ENCODE measurements at regions not wholly inside any gene's neighbourhood (a gene's known extent, or its start where the extent isn't known, plus 50 kb on each side); places are given as distances from the start of the nearest gene placed in this dataset.

- Histone ChIP-seq H3K4me2 (ENCODE audit: low read depth, low read length) (no peak overlapping the region), H3F3A (ENCODE audit: insufficient read depth, low read length) (no peaks in the 10 kb centered on the region), H3K79me2 (ENCODE audit: low read length) (no peaks in the 10 kb centered on the region), H3K4me1 (ENCODE audit: low read length) (no peaks in the 10 kb centered on the region), H3K36me3 (replicated peaks; ENCODE audit: insufficient read depth, low read length) (no peaks in the 10 kb centered on the region), H3K4me3 (ENCODE audit: low read length) (no peak overlapping the region), H3K27me3 (replicated peaks; ENCODE audit: insufficient read depth, low read length) (no peaks in the 10 kb centered on the region), H3K27ac (ENCODE audit: low read length) (no peak overlapping the region), H3K9me3 (replicated peaks; ENCODE audit: insufficient read depth, low read length) (no peaks in the 10 kb centered on the region), H3K9me2 (replicated peaks; ENCODE audit: insufficient read depth, low read length) (no peaks in the 10 kb centered on the region), H3K9ac (ENCODE audit: low read length) (no peak overlapping the region), H4K20me1 (ENCODE audit: insufficient read depth, low read length) (no peaks in the 10 kb centered on the region), H2AFZ (ENCODE audit: low read length) (no peak overlapping the region)
- TF ChIP-seq, protein P1, sequence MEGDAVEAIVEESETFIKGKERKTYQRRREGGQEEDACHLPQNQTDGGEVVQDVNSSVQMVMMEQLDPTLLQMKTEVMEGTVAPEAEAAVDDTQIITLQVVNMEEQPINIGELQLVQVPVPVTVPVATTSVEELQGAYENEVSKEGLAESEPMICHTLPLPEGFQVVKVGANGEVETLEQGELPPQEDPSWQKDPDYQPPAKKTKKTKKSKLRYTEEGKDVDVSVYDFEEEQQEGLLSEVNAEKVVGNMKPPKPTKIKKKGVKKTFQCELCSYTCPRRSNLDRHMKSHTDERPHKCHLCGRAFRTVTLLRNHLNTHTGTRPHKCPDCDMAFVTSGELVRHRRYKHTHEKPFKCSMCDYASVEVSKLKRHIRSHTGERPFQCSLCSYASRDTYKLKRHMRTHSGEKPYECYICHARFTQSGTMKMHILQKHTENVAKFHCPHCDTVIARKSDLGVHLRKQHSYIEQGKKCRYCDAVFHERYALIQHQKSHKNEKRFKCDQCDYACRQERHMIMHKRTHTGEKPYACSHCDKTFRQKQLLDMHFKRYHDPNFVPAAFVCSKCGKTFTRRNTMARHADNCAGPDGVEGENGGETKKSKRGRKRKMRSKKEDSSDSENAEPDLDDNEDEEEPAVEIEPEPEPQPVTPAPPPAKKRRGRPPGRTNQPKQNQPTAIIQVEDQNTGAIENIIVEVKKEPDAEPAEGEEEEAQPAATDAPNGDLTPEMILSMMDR (IDR thresholded peaks at IDR 0.05; ENCODE audit: low read length), result no peak
- TF ChIP-seq EZH2 (optimal IDR thresholded peaks at IDR 0.05; ENCODE audit: low read depth, low read length) (no peak), EZH2phosphoT487 (IDR thresholded peaks at IDR 0.05; ENCODE audit: low read length) (no peak)
- DNase-seq, result no peak
These were observed 657.5 kb upstream of the CDH7 start for GRCh38 chr18:65093346-65093745.

DNA sequence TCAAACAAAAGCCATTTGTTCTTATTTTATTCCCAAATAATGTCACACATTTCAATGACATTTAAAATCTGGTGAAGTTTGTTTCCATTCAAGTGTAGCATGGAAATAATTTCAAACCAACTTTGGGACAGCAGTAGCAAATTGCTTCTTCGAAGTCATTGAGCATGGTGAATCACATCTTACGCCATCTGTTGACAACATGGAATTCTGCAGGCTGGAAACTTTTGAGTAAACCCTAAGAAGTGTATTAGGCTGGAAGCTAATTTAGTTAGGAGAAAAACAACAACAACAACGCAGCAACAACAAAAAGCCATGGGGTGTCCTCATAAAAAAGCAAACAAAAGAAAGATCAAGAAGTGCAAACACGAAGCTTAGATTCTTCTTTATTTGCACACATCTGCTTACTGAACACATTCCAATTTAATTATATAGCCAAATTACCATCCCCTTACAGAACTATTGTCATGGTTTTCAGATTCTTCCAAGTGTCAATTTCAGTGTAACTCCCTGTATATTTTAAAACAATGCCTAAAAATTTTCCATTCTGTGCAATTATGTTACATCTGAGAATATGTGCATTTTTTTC is 659.0 kb upstream of the CDH7 start:
- Histone ChIP-seq H3K27me3 (replicated peaks; ENCODE audit: insufficient read depth, low read length) (no peaks in the 10 kb centered on the region), H2AFZ (ENCODE audit: low read length) (no peak overlapping the region)
- TF ChIP-seq, protein P1 (IDR thresholded peaks at IDR 0.05; ENCODE audit: low read length), result peak; percentile 53
- TF ChIP-seq EZH2phosphoT487 (IDR thresholded peaks at IDR 0.05; ENCODE audit: low read length) (no peak), EZH2 (optimal IDR thresholded peaks at IDR 0.05; ENCODE audit: low read depth, low read length) (no peak)

GRCh38 chr18:65082907-65083306 is 667.9 kb upstream of the CDH7 start:
- no peak for DNase-seq
- no peaks in the 10 kb centered on the region for H3K36me3 ChIP-seq (replicated peaks; ENCODE audit: insufficient read depth, low read length)
- 0 out of 2 replicates have a peak overlapping the region, but pooled peaks have one; percentile 8 for H2AFZ ChIP-seq (ENCODE audit: low read length)
- no peak overlapping the region for H3K9ac ChIP-seq (ENCODE audit: low read length)
- no peaks in the 10 kb centered on the region for H4K20me1 ChIP-seq (ENCODE audit: insufficient read depth, low read length)
- H3K4me2 ChIP-seq (ENCODE audit: low read depth, low read length), result no peak overlapping the region
- H3K27me3 ChIP-seq (replicated peaks; ENCODE audit: insufficient read depth, low read length), result no peaks in the 10 kb centered on the region
- H3F3A ChIP-seq (ENCODE audit: insufficient read depth, low read length), result no peaks in the 10 kb centered on the region
- H3K4me3 ChIP-seq (ENCODE audit: low read length), result no peak overlapping the region
- H3K27ac ChIP-seq (ENCODE audit: low read length), result no peak overlapping the region
- no peaks in the 10 kb centered on the region for H3K9me2 ChIP-seq (replicated peaks; ENCODE audit: insufficient read depth, low read length)
- H3K79me2 ChIP-seq (ENCODE audit: low read length), result no peaks in the 10 kb centered on the region
- H3K9me3 ChIP-seq (replicated peaks; ENCODE audit: insufficient read depth, low read length), result no peaks in the 10 kb centered on the region
- H3K4me1 ChIP-seq (ENCODE audit: low read length), result no peaks in the 10 kb centered on the region
- TF ChIP-seq, protein P1 (IDR thresholded peaks at IDR 0.05; ENCODE audit: low read length), result no peak
- TF ChIP-seq EZH2phosphoT487 (IDR thresholded peaks at IDR 0.05; ENCODE audit: low read length) (no peak), EZH2 (optimal IDR thresholded peaks at IDR 0.05; ENCODE audit: low read depth, low read length) (no peak)

More for the DNA sequence above, 659.0 kb upstream of the CDH7 start:
- Histone ChIP-seq H3F3A (ENCODE audit: insufficient read depth, low read length) (no peaks in the 10 kb centered on the region), H3K36me3 (replicated peaks; ENCODE audit: insufficient read depth, low read length) (no peaks in the 10 kb centered on the region), H3K9me3 (replicated peaks; ENCODE audit: insufficient read depth, low read length) (no peaks in the 10 kb centered on the region), H3K27ac (ENCODE audit: low read length) (no peak overlapping the region), H3K4me1 (ENCODE audit: low read length) (no peaks in the 10 kb centered on the region), H3K79me2 (ENCODE audit: low read length) (no peaks in the 10 kb centered on the region), H4K20me1 (ENCODE audit: insufficient read depth, low read length) (no peaks in the 10 kb centered on the region), H3K9ac (ENCODE audit: low read length) (no peak overlapping the region), H3K4me2 (ENCODE audit: low read depth, low read length) (no peak overlapping the region), H3K9me2 (replicated peaks; ENCODE audit: insufficient read depth, low read length) (no peaks in the 10 kb centered on the region), H3K4me3 (ENCODE audit: low read length) (no peak overlapping the region)
- DNase-seq, result peak; percentile 60

All from MM.1S (cell line).